ENCODE measurements at regions not wholly inside any gene's neighbourhood (a gene's known extent, or its start where the extent isn't known, plus 50 kb on each side); places are given as distances from the start of the nearest gene placed in this dataset.

- no peak for DNase-seq
Measured at GRCh38 chr2:19776941-19777514, 124.8 kb downstream of the TTC32 start.

GRCh38 chr2:19775838-19776237, 125.9 kb downstream of the TTC32 start:
- no peak for DNase-seq

- DNase-seq: no peak
Measured at GRCh38 chr2:19775315-19775714, 126.5 kb downstream of the TTC32 start.

- DNase-seq: no peak
Measured at GRCh38 chr2:19774805-19775176, 127.0 kb downstream of the TTC32 start.

GRCh38 chr2:19772981-19773380, 128.8 kb downstream of the TTC32 start:
- DNase-seq: no peak

- no peak for DNase-seq
Measured at GRCh38 chr2:19769513-19769912, 132.3 kb downstream of the TTC32 start.

- no peak for DNase-seq
Measured at GRCh38 chr2:19767899-19768298, 133.9 kb downstream of the TTC32 start.

GRCh38 chr2:19764998-19765397, 136.8 kb downstream of the TTC32 start:
- no peak for DNase-seq

GRCh38 chr2:19763731-19764130, 138.1 kb downstream of the TTC32 start:
- DNase-seq: no peak

GRCh38 chr2:19762959-19763605, 138.7 kb downstream of the TTC32 start:
- no peak for DNase-seq

GRCh38 chr2:19762142-19762541, 139.6 kb downstream of the TTC32 start:
- DNase-seq: no peak

- DNase-seq: no peak
Measured at GRCh38 chr2:19759880-19760279, 141.9 kb downstream of the TTC32 start.

- DNase-seq: no peak
Measured at GRCh38 chr2:19758658-19759057, 143.1 kb downstream of the TTC32 start.

GRCh38 chr2:19757586-19757985, 144.2 kb downstream of the TTC32 start:
- DNase-seq: no peak

- DNase-seq: no peak
Measured at GRCh38 chr2:19754907-19755306, 146.9 kb downstream of the TTC32 start.

- no peak for DNase-seq
Measured at GRCh38 chr2:19753818-19754217, 148.0 kb downstream of the TTC32 start.

- no peak for DNase-seq
Measured at GRCh38 chr2:19753314-19753713, 148.5 kb downstream of the TTC32 start.

GRCh38 chr2:19752500-19752899, 149.3 kb downstream of the TTC32 start:
- DNase-seq: no peak

GRCh38 chr2:19751631-19752030, 150.2 kb downstream of the TTC32 start:
- DNase-seq: no peak

GRCh38 chr2:19750136-19750535, 151.6 kb downstream of the TTC32 start:
- no peak for DNase-seq

GRCh38 chr2:19749507-19749836, 152.3 kb downstream of the TTC32 start:
- DNase-seq: no peak

- no peak for DNase-seq
Measured at GRCh38 chr2:19748711-19749506, 152.9 kb downstream of the TTC32 start.

GRCh38 chr2:19748073-19748375, 153.8 kb downstream of the TTC32 start:
- no peak for DNase-seq

GRCh38 chr2:19747310-19748072, 154.3 kb downstream of the TTC32 start:
- no peak for DNase-seq

Data from CD4-positive, alpha-beta T cell treated with Interleukin-10 for 1 hour (primary cell).